PC-9 (cell line): ENCODE measurements at regions not wholly inside any gene's neighbourhood (a gene's known extent, or its start where the extent isn't known, plus 50 kb on each side); places are given as distances from the start of the nearest gene placed in this dataset.

Experiments used
- BruUV-seq: library from RNA; stranded (reverse); fragments of 400-500 nt; replicated peaks from 2 replicates; lab custom pipeline; 2021; lab: Mats Ljungman, UMichigan
- CTCF ChIA-PET: fragments of 300-600 bp; sonication (Branson Sonifier 250); formaldehyde crosslinking; loops from one replicate; lab custom pipeline; 2022; ENCODE audit warnings: antibody characterized with exemption; lab: Charles Lee
- POLR2A ChIA-PET: fragments of 300-600 bp; sonication (Branson Sonifier 250); formaldehyde crosslinking; loops from one replicate; lab custom pipeline; 2022; ENCODE audit warnings: antibody characterized with exemption; ENCODE audit not compliant: unreplicated experiment; lab: Charles Lee
- DNase-seq, 2 experiments: peaks; one replicate each; pipeline versions ENCODE4 v3.0.0 to v3.0.0-alpha.2; 2015 to 2022; ENCODE audit warnings: mixed read lengths in 1 of 2
- H2AFZ ChIP-seq: fragments of 200-600 bp; sonication (generic); 2 replicates; pipeline ENCODE4 v1.8.1; 2017; ENCODE audit warnings: antibody characterized with exemption
- H3F3A ChIP-seq: fragments of 200-600 bp; sonication (generic); 2 replicates; pipeline ENCODE4 v1.8.1; 2017; ENCODE audit warnings: antibody characterized with exemption, mild to moderate bottlenecking, low read depth; ENCODE audit not compliant: insufficient read depth
- H3K27ac ChIP-seq: fragments of 200-600 bp; sonication (generic); 2 replicates; pipeline ENCODE4 v1.6.1; 2016; ENCODE audit warnings: mixed run types
- H3K27me3 ChIP-seq: fragments of 200-600 bp; sonication (generic); 2 replicates; pipeline ENCODE4 v1.6.1; 2016; ENCODE audit warnings: low read depth, mixed run types; ENCODE audit not compliant: insufficient read depth
- H3K36me3 ChIP-seq: fragments of 200-600 bp; sonication (generic); 2 replicates; pipeline ENCODE4 v1.6.1; 2016; ENCODE audit warnings: low read depth, mixed run types
- H3K4me1 ChIP-seq: fragments of 200-600 bp; sonication (generic); replicated peaks from 2 replicates; pipeline ENCODE4 v1.6.1; 2016; ENCODE audit warnings: mixed run types; ENCODE audit not compliant: insufficient read depth
- H3K4me2 ChIP-seq: fragments of 200-600 bp; sonication (generic); 2 replicates; pipeline ENCODE4 v1.6.1; 2017; ENCODE audit warnings: mixed run types
- H3K4me3 ChIP-seq: fragments of 200-600 bp; sonication (generic); 2 replicates; pipeline ENCODE4 v1.6.1; 2016; ENCODE audit warnings: mixed run types
- H3K79me2 ChIP-seq: fragments of 200-600 bp; sonication (generic); 2 replicates; pipeline ENCODE4 v1.6.1; 2017; ENCODE audit warnings: low read depth, mixed run types
- H3K9me2 ChIP-seq: fragments of 200-600 bp; sonication (generic); 2 replicates; pipeline ENCODE4 v1.8.1; 2017; ENCODE audit warnings: mild to moderate bottlenecking; ENCODE audit not compliant: insufficient read depth
- H3K9me3 ChIP-seq: fragments of 200-600 bp; sonication (generic); 2 replicates; pipeline ENCODE4 v1.8.1; 2016; ENCODE audit warnings: low read depth; ENCODE audit not compliant: insufficient read depth
- H4K20me1 ChIP-seq: fragments of 200-600 bp; sonication (generic); 2 replicates; pipeline ENCODE4 v1.8.1; 2017; ENCODE audit not compliant: insufficient read depth
- EZH2 ChIP-seq: fragments of 200-600 bp; sonication (generic); IDR thresholded peaks from 2 replicates; pipeline ENCODE4 v1.8.0; 2017; ENCODE audit warnings: antibody characterized with exemption, low read depth
- intact Hi-C: fragments of 100-400 bp; cut with micrococcal nuclease; formaldehyde crosslinking; loops from one replicate; pipeline ENCODE4 v1.10.0; 2022; ENCODE audit not compliant: unreplicated experiment
- TF ChIP-seq, protein P1 (sequence below): fragments of 200-600 bp; sonication (generic); conservative IDR thresholded peaks from 2 replicates; pipeline ENCODE4 v1.6.1; 2017; ENCODE audit warnings: mixed run types, antibody characterized with exemption, mild to moderate bottlenecking, moderate library complexity

DNA sequence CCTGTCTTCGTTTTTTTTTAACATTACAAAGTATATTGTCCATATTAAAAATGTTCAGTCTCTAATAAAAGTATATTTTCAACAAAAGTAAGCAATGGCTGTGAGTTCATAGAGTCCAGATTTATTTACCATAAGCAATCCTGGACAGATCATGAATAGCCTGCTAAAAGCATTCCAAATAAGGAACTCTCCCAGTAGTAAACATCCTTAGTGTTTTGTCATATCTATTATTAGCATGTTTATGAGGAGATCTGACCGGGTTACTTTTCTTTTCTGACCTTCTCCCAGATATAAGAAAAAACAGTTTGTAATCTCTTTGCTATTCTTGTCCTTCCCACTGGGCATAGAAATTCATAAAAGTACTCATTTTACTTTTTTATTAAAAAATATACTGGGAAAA lies 403.9 kb upstream of the ANO3 start:
- POLR2A ChIA-PET: no interaction called here

DNA sequence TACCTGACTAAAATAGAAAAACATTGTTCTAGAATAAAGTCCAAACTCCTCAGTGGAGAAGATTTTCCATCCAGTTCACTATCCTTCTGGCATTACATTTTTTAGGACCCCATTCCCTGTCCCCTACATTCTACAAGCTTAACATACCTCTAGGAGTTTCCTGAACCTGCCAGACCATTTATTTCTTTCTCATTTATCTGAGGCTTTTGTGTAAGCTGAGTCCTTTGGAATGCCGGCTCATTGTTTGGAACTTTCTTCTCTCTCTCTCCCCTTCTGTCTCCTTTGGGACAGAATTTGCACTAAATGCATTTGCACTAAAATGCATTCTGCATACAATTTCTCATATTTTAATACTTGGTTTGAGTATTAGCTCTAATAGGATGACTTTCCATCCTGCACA lies 393.0 kb upstream of the ANO3 start:
- H3K27ac ChIP-seq: no peak overlapping the region
- H2AFZ ChIP-seq: no peak overlapping the region
- no peak for DNase-seq
- H3K9me2 ChIP-seq: no peaks in the 10 kb centered on the region; the same call in 1 of the 2 replicates
- H3K36me3 ChIP-seq: no peaks in the 10 kb centered on the region
- H4K20me1 ChIP-seq: no peaks in the 10 kb centered on the region
- intact Hi-C loops: no loop called here
- BruUV-seq: no TSS peak
- no peak overlapping the region for H3K4me3 ChIP-seq
- H3K4me1 ChIP-seq: no peaks in the 10 kb centered on the region
- no peak for TF ChIP-seq EZH2
- TF ChIP-seq, protein P1, sequence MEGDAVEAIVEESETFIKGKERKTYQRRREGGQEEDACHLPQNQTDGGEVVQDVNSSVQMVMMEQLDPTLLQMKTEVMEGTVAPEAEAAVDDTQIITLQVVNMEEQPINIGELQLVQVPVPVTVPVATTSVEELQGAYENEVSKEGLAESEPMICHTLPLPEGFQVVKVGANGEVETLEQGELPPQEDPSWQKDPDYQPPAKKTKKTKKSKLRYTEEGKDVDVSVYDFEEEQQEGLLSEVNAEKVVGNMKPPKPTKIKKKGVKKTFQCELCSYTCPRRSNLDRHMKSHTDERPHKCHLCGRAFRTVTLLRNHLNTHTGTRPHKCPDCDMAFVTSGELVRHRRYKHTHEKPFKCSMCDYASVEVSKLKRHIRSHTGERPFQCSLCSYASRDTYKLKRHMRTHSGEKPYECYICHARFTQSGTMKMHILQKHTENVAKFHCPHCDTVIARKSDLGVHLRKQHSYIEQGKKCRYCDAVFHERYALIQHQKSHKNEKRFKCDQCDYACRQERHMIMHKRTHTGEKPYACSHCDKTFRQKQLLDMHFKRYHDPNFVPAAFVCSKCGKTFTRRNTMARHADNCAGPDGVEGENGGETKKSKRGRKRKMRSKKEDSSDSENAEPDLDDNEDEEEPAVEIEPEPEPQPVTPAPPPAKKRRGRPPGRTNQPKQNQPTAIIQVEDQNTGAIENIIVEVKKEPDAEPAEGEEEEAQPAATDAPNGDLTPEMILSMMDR: no peak
- no peak overlapping the region for H3K4me2 ChIP-seq
- no peaks in the 10 kb centered on the region for H3K27me3 ChIP-seq
- ChIA-PET CTCF (no interaction called here), POLR2A (no interaction called here)
- no peaks in the 10 kb centered on the region for H3K79me2 ChIP-seq
- no peaks in the 10 kb centered on the region for H3F3A ChIP-seq
- H3K9me3 ChIP-seq: no peaks in the 10 kb centered on the region

More for the DNA sequence above, 403.9 kb upstream of the ANO3 start:
- H2AFZ ChIP-seq: no peak overlapping the region
- no peaks in the 10 kb centered on the region for H3K9me2 ChIP-seq
- CTCF ChIA-PET: no interaction called here
- H3K79me2 ChIP-seq: no peaks in the 10 kb centered on the region
- no peak overlapping the region for H3K27ac ChIP-seq
- intact Hi-C loops: no loop called here
- no peaks in the 10 kb centered on the region for H4K20me1 ChIP-seq
- no peak overlapping the region for H3K4me3 ChIP-seq
- no TSS peak for BruUV-seq
- no peaks in the 10 kb centered on the region for H3K4me1 ChIP-seq
- no peak for DNase-seq
- no peak overlapping the region for H3K4me2 ChIP-seq
- no peaks in the 10 kb centered on the region for H3K9me3 ChIP-seq
- H3F3A ChIP-seq: no peaks in the 10 kb centered on the region
- H3K27me3 ChIP-seq: no peaks in the 10 kb centered on the region
- H3K36me3 ChIP-seq: no peaks in the 10 kb centered on the region
- TF ChIP-seq, protein P1: no peak
- no peak for TF ChIP-seq EZH2

DNA sequence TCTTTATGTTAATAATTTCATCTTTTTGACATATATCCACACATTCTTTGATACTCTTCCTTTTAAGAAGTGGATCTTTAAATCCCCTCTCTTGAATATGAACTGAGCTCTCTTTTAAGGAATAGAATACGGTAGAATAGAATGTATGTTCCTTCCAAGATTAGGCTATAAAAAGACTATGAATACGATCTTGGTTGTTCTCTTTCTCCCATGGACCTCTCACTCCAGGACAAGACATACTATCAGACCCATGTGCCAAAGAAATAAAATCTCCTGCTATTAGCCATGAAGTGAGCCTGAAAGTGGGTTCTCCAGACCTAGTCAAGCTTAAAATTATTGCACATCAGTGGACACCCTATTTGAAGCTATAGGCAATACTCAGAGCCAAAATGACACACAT lies 392.2 kb upstream of the ANO3 start:
- no peak for DNase-seq
- TF ChIP-seq, protein P1: no peak
- no peak for TF ChIP-seq EZH2
- Histone ChIP-seq H3K27me3 (no peaks in the 10 kb centered on the region), H3K9me2 (no peaks in the 10 kb centered on the region; the same call in 1 of the 2 replicates), H3K4me2 (no peak overlapping the region), H3K4me1 (no peaks in the 10 kb centered on the region), H3K79me2 (no peaks in the 10 kb centered on the region), H2AFZ (no peak overlapping the region), H3K9me3 (no peaks in the 10 kb centered on the region), H3K4me3 (no peak overlapping the region), H3F3A (no peaks in the 10 kb centered on the region), H3K36me3 (no peaks in the 10 kb centered on the region), H4K20me1 (no peaks in the 10 kb centered on the region), H3K27ac (no peak overlapping the region)
- BruUV-seq: no TSS peak
- intact Hi-C loops: no loop called here
- CTCF ChIA-PET: no interaction called here
- POLR2A ChIA-PET: no interaction called here
